Osteocyte (in vitro differentiated cells): ENCODE measurements at regions not wholly inside any gene's neighbourhood (a gene's known extent, or its start where the extent isn't known, plus 50 kb on each side); places are given as distances from the start of the nearest gene placed in this dataset.

Source experiments
- DNase-seq: peaks from one replicate; pipeline ENCODE4 v3.0.0; 2021; ENCODE audit warnings: mixed read lengths; ENCODE audit not compliant: unreplicated experiment; ENCODE audit errors: extremely low spot score
- H3K27ac Mint-ChIP-seq: one replicate; pipeline ENCODE4 v1.8.0; 2021; ENCODE audit warnings: mild to moderate bottlenecking, mixed read lengths; ENCODE audit not compliant: unreplicated experiment
- H3K27me3 Mint-ChIP-seq: one replicate; pipeline ENCODE4 v1.8.0; 2021; ENCODE audit warnings: mixed read lengths; ENCODE audit not compliant: unreplicated experiment
- H3K36me3 Mint-ChIP-seq: one replicate; pipeline ENCODE4 v1.8.0; 2021; ENCODE audit warnings: mixed read lengths; ENCODE audit not compliant: unreplicated experiment
- H3K4me1 Mint-ChIP-seq: one replicate; pipeline ENCODE4 v1.8.0; 2021; ENCODE audit warnings: mixed read lengths; ENCODE audit not compliant: unreplicated experiment
- H3K4me3 Mint-ChIP-seq: one replicate; pipeline ENCODE4 v1.8.0; 2021; ENCODE audit warnings: mild to moderate bottlenecking, moderate library complexity, mixed read lengths; ENCODE audit not compliant: unreplicated experiment
- H3K9me3 Mint-ChIP-seq: one replicate; pipeline ENCODE4 v1.8.0; 2021; ENCODE audit warnings: mixed read lengths; ENCODE audit not compliant: unreplicated experiment
- CTCF ChIP-seq: fragments of 200-600 bp; sonication (generic); IDR thresholded peaks from 2 replicates; pipeline ENCODE4 v1.5.0; 2021; ENCODE audit warnings: antibody characterized with exemption, mild to moderate bottlenecking, moderate library complexity

GRCh38 chr10:118474111-118474510 is 121.3 kb downstream of the PRLHR start:
- Mint-ChIP-seq H3K27ac (no peak overlapping the region), H3K4me1 (no peaks in the 10 kb centered on the region), H3K36me3 (no peaks in the 10 kb centered on the region), H3K9me3 (no peaks in the 10 kb centered on the region), H3K27me3 (no peaks in the 10 kb centered on the region), H3K4me3 (no peak overlapping the region)
- no peak for DNase-seq
- no peak for TF ChIP-seq CTCF

GRCh38 chr10:118473305-118473960 is 122.0 kb downstream of the PRLHR start:
- Mint-ChIP-seq H3K27ac (no peak overlapping the region), H3K27me3 (no peaks in the 10 kb centered on the region), H3K36me3 (no peaks in the 10 kb centered on the region), H3K4me3 (no peak overlapping the region), H3K4me1 (no peaks in the 10 kb centered on the region), H3K9me3 (no peaks in the 10 kb centered on the region)
- TF ChIP-seq CTCF, result no peak
- DNase-seq, result no peak

- no peaks in the 10 kb centered on the region for H3K4me1 Mint-ChIP-seq
- no peak for DNase-seq
- TF ChIP-seq CTCF, result no peak
- no peak overlapping the region for H3K27ac Mint-ChIP-seq
- no peak overlapping the region for H3K4me3 Mint-ChIP-seq
- no peaks in the 10 kb centered on the region for H3K27me3 Mint-ChIP-seq
- no peaks in the 10 kb centered on the region for H3K9me3 Mint-ChIP-seq
- no peaks in the 10 kb centered on the region for H3K36me3 Mint-ChIP-seq
Observed at GRCh38 chr10:118472415-118473304, 122.8 kb downstream of the PRLHR start.

DNA sequence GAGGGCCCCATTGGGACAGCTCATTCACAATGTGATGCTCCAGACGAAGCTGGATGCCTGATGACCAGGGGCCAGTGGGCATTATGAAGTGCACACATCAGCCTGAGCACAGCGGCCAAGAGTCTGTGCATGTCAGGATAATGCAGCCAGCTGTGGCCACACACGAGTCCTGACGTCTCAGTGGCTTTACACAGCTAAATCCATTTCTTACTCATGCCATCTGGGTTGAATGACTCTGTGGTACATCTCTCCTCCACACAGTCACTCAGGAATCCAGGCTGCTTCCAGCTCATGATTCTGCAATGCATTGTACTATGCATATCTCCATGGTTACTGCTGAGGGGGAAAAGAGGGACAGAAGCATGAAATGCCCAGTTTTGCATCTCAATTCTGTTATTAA is 123.6 kb downstream of the PRLHR start:
- no peak for TF ChIP-seq CTCF
- Mint-ChIP-seq H3K4me1 (no peaks in the 10 kb centered on the region), H3K27ac (no peak overlapping the region), H3K9me3 (no peaks in the 10 kb centered on the region), H3K4me3 (no peak overlapping the region), H3K27me3 (no peaks in the 10 kb centered on the region), H3K36me3 (no peaks in the 10 kb centered on the region)
- DNase-seq, result no peak

- Mint-ChIP-seq H3K9me3 (no peaks in the 10 kb centered on the region), H3K4me1 (no peaks in the 10 kb centered on the region), H3K36me3 (no peaks in the 10 kb centered on the region), H3K27me3 (no peaks in the 10 kb centered on the region), H3K4me3 (no peak overlapping the region), H3K27ac (no peak overlapping the region)
- DNase-seq, result no peak
- TF ChIP-seq CTCF, result no peak
Observed at GRCh38 chr10:118470470-118470869, 125.0 kb downstream of the PRLHR start.
